Activated naive CD4-positive, alpha-beta T cell treated with Interleukin-2 at 50 U/mL for 16 hours (primary cell): ENCODE measurements at regions not wholly inside any gene's neighbourhood (a gene's known extent, or its start where the extent isn't known, plus 50 kb on each side); places are given as distances from the start of the nearest gene placed in this dataset.
A peak's percentile ranks its signal among the peaks of the same experiment; 100 is the strongest.
"Not testable (repeated sequence)": the region's sequence is repeated elsewhere in the genome, so short reads cannot be mapped to it uniquely, and the experiment has no call there.

Source experiments
- DNase-seq: peaks from one replicate; pipeline ENCODE4 v3.0.0-alpha.2; 2020

DNA sequence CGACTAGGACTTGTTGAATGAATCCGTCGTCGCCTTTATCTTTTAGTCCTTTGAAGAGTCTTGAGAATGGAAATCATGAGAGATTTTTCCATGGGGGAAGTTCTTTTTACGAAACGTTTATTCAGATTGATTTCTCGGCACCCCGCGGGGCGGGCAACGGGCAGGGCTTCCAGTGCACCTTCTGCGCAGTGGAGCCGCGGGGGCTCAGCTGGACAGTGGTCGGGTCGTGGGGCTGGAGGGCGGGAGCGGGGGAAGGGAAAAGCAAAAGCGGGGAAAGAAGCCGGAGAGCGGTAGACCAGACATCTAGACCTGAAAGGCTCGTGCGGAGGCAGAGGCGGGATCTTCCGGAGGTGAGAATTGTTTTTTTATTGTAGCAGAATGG lies 103.0 kb downstream of the NBPF11 start:
- DNase-seq: peak; percentile 10

DNA sequence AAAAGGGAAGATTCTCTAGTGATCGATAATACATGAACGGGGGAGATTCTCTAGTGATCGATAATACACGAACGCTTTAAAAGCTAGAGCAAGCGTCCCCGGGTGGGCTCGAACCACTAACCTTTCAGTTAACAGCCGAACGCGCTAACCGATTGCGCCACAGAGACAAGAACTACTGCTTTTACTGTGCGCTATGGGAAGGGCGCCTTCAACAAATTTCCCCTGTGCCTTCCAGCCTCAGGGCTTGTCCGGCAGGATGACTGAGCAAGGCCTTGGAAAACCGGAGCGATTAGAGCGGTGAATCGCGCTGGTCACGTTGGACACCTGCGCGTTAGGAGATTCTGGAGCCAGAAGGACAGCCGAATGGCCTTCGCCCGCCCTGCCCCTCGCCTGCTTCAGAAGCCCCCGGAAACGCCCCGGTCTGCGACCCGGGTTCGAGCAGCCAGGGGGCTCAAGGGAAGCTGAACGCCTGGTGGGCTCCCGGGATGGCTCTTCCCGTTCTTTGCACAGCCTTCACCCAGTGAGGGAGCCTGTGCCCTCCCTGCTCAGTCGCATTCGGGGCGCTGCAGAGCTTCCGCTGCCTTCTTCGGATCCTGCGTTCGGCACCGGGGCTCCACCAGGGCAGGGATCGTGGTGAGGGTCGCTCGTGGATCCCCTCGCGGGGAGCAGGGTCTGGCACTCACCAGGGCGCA lies 103.5 kb downstream of the NBPF11 start:
- not testable (repeated sequence) for DNase-seq

DNA sequence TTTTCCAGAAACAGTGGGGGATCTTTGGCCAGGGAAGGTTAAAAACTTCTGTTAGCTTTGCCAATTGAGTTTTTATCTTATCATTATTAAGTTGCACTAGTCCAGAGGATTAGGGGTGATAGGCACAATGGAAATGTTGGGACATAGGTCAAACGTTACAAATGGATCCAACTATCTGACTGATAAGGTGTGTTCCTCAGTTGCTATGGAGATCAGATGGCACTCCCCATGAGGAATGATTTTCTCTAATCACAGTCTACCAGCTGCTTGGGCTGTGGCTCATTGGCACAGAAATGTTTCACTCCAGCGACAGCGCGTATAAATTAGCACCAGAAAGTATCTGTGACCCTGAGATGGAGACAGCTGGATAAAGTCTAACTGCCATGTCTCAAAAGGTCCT lies 106.2 kb downstream of the NBPF11 start:
- DNase-seq: not testable (repeated sequence)

DNA sequence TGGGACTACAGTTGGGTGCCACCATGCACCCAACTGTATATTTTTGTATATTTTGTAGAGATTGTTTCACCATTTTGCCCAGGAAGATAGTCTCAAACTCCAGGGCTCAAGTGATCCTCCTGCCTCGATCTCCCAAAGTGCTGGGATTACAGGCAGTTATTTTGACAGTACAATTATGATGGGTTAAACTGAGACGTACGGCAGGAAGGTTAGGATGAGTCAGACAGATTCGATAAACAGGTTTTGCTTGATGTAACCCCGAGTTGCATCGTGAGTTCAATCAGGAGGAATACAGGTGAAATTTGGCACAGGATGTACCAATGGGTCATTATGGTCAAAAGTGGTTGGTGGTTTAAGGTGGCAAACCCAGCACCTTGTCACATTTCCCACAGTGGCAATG lies 107.6 kb downstream of the NBPF11 start:
- DNase-seq: not testable (repeated sequence)
